HepG2 (cell line): ENCODE measurements at regions not wholly inside any gene's neighbourhood (a gene's known extent, or its start where the extent isn't known, plus 50 kb on each side); places are given as distances from the start of the nearest gene placed in this dataset.

Source experiments
- ATAC-seq: fragments of 200-7000 bp; cut with Tn5 transposase; 3 replicates; pipeline ENCODE4 v1.9.1; 2020; ENCODE audit warnings: mild to moderate bottlenecking, moderate library complexity
- BruUV-seq: library from RNA; stranded (reverse); fragments of 400-500 nt; replicated peaks from 2 replicates; lab custom pipeline; 2021; lab: Mats Ljungman, UMichigan
- CTCF ChIA-PET: fragments of 300-600 bp; formaldehyde crosslinking; extraction: SDS; loops from one replicate; lab custom pipeline; 2021; ENCODE audit warnings: low total read pairs, inconsistent platforms, low intra/inter-chr PET ratio; lab: Yijun Ruan, JAX
- POLR2A ChIA-PET: fragments of 350-600 bp; sonication (Branson Sonifier 250); formaldehyde crosslinking; loops from one replicate; lab custom pipeline; 2020; ENCODE audit warnings: antibody characterized with exemption, inconsistent platforms; lab: Yijun Ruan, JAX
- DNase-seq: peaks from one replicate; pipeline ENCODE4 v3.0.0-alpha.2; 2015; ENCODE audit warnings: low spot score
- FAIRE-seq: peaks from 3 replicates; lab custom pipeline; 2011; peaks lifted over from hg19 to GRCh38; lab: Jason Lieb, UNC
- H2AFZ ChIP-seq: one replicate; pipeline ENCODE4 v1.6.1; 2011; ENCODE audit warnings: low read length, inconsistent platforms
- H3K27ac ChIP-seq: fragments of 300-600 bp; 3 replicates; pipeline ENCODE4 v1.8.0; 2011; ENCODE audit warnings: mixed run types, mild to moderate bottlenecking, mixed read lengths, low read length, inconsistent platforms; ENCODE audit not compliant: insufficient read depth; ENCODE audit errors: extremely low read length
- H3K27me3 ChIP-seq, 2 experiments: fragments of 200-600 bp in 1 of 2; 2 replicates in 1 of 2; 3 replicates in 1 of 2; pipeline versions ENCODE4 v1.6.0 to v1.8.0; 2011; ENCODE audit warnings: low read length in 2 of 2, mild to moderate bottlenecking in 2 of 2, moderate library complexity in 2 of 2, inconsistent platforms in 1 of 2; ENCODE audit not compliant: insufficient read depth in 2 of 2, control insufficient read depth in 1 of 2
- H3K36me3 ChIP-seq, 2 experiments: fragments of 200-600 bp in 1 of 2; replicated peaks in 1 of 2; 2 replicates in 1 of 2; 3 replicates in 1 of 2; pipeline versions ENCODE4 v1.5.1 to v1.8.0; 2011; ENCODE audit warnings: low read length in 2 of 2, inconsistent platforms in 1 of 2; ENCODE audit not compliant: insufficient read depth in 2 of 2, control insufficient read depth in 1 of 2
- H3K4me1 ChIP-seq: 2 replicates; pipeline ENCODE4 v1.5.1; 2012; ENCODE audit warnings: low read length, inconsistent platforms; ENCODE audit not compliant: insufficient read depth
- H3K4me2 ChIP-seq: 2 replicates; pipeline ENCODE4 v1.6.0; 2011; ENCODE audit warnings: low read depth, low read length, inconsistent platforms
- H3K4me3 ChIP-seq, 3 experiments: fragments of 200-600 bp in 1 of 3; sonication (generic), shearing (Covaris generic) in 1 of 3; replicated peaks in 1 of 3; 2 replicates each; pipeline ENCODE4 v1.5.1; 2011 to 2016; ENCODE audit warnings: low read length in 3 of 3, inconsistent platforms in 2 of 3, low read depth in 2 of 3, mild to moderate bottlenecking in 2 of 3, control low read depth in 1 of 3, mixed read lengths in 1 of 3; ENCODE audit not compliant: insufficient read depth in 1 of 3
- H3K79me2 ChIP-seq: one replicate; pipeline ENCODE4 v1.6.1; 2011; ENCODE audit warnings: low read length, inconsistent platforms; ENCODE audit not compliant: insufficient read depth
- H3K9ac ChIP-seq: 2 replicates; pipeline ENCODE4 v1.6.0; 2011; ENCODE audit warnings: mild to moderate bottlenecking, low read depth, low read length, inconsistent platforms; ENCODE audit not compliant: insufficient read depth
- H3K9me3 ChIP-seq: 2 replicates; pipeline ENCODE4 v1.5.1; 2012; ENCODE audit warnings: mild to moderate bottlenecking, low read length
- H4K20me1 ChIP-seq: 2 replicates; pipeline ENCODE4 v1.6.0; 2011; ENCODE audit warnings: inconsistent platforms, mild to moderate bottlenecking, low read length, moderate library complexity; ENCODE audit not compliant: insufficient read depth
- DR1 ChIP-seq: sonication (generic); formaldehyde crosslinking; IDR thresholded peaks from 2 replicates; pipeline ENCODE4 v1.8.0; 2021; ENCODE audit warnings: mild to moderate bottlenecking, missing genetic modification reagents, inconsistent platforms
- MAZ ChIP-seq, 2 experiments: sonication (generic) in 1 of 2; formaldehyde crosslinking in 1 of 2; IDR thresholded peaks; 2 replicates each; pipeline versions ENCODE4 v1.5.0 to v1.6.1; 2012 to 2020; ENCODE audit warnings: low read depth in 2 of 2, mild to moderate bottlenecking in 2 of 2, borderline replicate concordance in 1 of 2, improper control_type of control experiment in 1 of 2, low read length in 1 of 2, missing genetic modification reagents in 1 of 2, moderate library complexity in 1 of 2
- ZNF616 ChIP-seq: sonication (generic); formaldehyde crosslinking; IDR thresholded peaks from 2 replicates; pipeline ENCODE4 v1.5.0; 2020; ENCODE audit warnings: low read depth, mild to moderate bottlenecking, missing genetic modification reagents
- WGBS: methylation state at CpG from one replicate; pipeline ENCODE4 v1.1.6; 2017; ENCODE audit warnings: low lambda C conversion rate; 5-methylcytosine and 5-hydroxymethylcytosine counted together
- in situ Hi-C: cut with HindIII; loops from 2 replicates; pipeline ENCODE4 v1.10.0; 2017; ENCODE audit warnings: low pct_unique_long_range_greater_than_20kb; ENCODE audit not compliant: extremely low pct_ligation_motif_present
- intact Hi-C: fragments of 100-400 bp; cut with micrococcal nuclease; formaldehyde crosslinking; loops from one replicate; pipeline ENCODE4 v1.10.0; 2022; ENCODE audit not compliant: unreplicated experiment
- TF ChIP-seq, protein P1 (sequence below): IDR thresholded peaks from 2 replicates; pipeline ENCODE4 v1.6.1; 2016
- TF ChIP-seq, protein P2 (sequence below): sonication (generic); formaldehyde crosslinking; IDR thresholded peaks from 2 replicates; pipeline ENCODE4 v1.8.0; 2022; ENCODE audit warnings: missing genetic modification reagents, low read depth, mild to moderate bottlenecking, borderline replicate concordance

DNA sequence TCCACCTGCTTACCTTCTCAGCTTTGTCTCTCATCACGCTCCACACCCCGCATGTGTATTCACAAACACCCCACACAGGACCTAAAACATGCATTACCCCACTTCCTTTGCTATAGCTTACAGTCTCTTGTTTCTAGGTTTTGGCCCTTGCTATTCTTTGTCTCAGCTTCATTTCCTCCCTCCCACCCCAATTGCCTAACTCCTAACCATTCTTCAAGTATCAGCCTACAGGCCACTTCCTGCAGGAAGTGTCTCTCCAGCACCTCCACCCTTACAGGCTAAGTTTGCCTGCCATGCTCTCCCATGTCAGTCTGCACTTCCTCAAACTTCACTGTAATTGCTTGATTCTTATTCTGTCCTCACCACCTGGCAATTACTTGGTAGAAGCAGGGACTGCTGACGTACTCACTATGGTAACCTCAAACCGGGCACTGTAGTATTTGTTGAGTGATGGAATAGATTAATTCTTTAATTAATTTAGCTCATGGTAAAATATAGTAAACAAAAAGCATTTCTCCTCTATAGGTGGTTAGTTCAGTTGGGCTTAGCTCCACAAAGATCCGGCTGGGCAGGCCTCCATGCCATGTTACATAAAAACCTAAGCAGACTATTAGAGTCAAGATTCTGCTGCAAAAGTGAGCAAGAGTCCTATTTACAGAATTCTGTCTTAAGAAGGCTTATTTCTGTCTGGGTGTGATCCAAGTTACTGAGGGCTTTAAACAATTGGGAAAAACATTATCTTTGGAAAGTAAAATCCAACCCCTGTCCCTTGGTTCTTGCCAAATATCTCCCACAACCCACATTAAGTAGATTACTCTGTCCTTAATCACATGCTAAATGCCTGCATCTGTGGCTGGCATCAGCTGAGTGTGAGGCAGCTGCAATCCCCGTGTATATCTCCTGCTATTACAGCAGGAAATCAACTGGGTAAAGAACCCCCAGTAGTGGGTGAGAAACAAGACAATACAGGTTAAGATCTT, 124.7 kb upstream of the CPEB2 start:
- Histone ChIP-seq H3K36me3 (no peaks in the 10 kb centered on the region), H3K9me3 (no peaks in the 10 kb centered on the region), H4K20me1 (no peaks in the 10 kb centered on the region), H3K4me2 (no peak overlapping the region), H3K9ac (no peak overlapping the region), H3K27ac (no peak overlapping the region), H3K27me3 (0 out of 5 replicates have a peak, but pooled peaks cover 0 to 1% of the 10 kb centered on the region in 2 experiments), H2AFZ (no peak overlapping the region), H3K79me2 (no peaks in the 10 kb centered on the region), H3K4me3 (no peak overlapping the region), H3K4me1 (no peaks in the 10 kb centered on the region)
- ChIA-PET POLR2A (no interaction called here), CTCF (no interaction called here)
- FAIRE-seq, result no peak
- 23% methylated on average over 6 of the region's 6 CpGs for WGBS
- intact Hi-C loops (no loop called here), in situ Hi-C loops (no loop called here)
- no peak for ATAC-seq
- TF ChIP-seq, protein P1, sequence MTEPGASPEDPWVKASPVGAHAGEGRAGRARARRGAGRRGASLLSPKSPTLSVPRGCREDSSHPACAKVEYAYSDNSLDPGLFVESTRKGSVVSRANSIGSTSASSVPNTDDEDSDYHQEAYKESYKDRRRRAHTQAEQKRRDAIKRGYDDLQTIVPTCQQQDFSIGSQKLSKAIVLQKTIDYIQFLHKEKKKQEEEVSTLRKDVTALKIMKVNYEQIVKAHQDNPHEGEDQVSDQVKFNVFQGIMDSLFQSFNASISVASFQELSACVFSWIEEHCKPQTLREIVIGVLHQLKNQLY, result no peak
- TF ChIP-seq, protein P2, sequence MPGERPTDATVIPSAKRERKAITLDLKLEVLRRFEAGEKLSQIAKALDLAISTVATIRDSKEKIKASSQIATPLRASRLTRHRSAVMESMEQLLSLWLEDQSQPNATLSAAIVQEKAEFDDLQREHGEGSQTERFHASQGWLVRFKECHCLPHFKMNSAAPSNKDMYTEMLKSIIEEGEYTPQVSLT (CRISPR knock-in tag), result no peak
- TF ChIP-seq ZNF616 (CRISPR knock-in tag) (no peak), DR1 (CRISPR knock-in tag) (no peak), MAZ (IDR thresholded peaks at IDR 0.05; ENCODE audit: borderline replicate concordance, low read depth, low read length) (no peak), MAZ (CRISPR knock-in tag; IDR thresholded peaks at IDR 0.05; ENCODE audit: low read depth) (no peak)
- DNase-seq, result no peak
- BruUV-seq, result no TSS peak
